ENCODE measurements at regions not wholly inside any gene's neighbourhood (a gene's known extent, or its start where the extent isn't known, plus 50 kb on each side); places are given as distances from the start of the nearest gene placed in this dataset.

- no peak for ATAC-seq
- DNase-seq (ENCODE audit: low spot score): no peak
- Mint-ChIP-seq H3K27me3 (no peaks in the 10 kb centered on the region), H3K4me1 (ENCODE audit: low read depth in 2 of 2) (no peaks in the 10 kb centered on the region), H3K36me3 (no peaks in the 10 kb centered on the region), H3K4me3 (no peak overlapping the region), H3K9me3 (peaks cover 13% of the 10 kb centered on the region), H3K27ac (no peak overlapping the region)
Observed at GRCh38 chr7:68107968-68108367, 1111.3 kb downstream of the TYW1 start.

DNA sequence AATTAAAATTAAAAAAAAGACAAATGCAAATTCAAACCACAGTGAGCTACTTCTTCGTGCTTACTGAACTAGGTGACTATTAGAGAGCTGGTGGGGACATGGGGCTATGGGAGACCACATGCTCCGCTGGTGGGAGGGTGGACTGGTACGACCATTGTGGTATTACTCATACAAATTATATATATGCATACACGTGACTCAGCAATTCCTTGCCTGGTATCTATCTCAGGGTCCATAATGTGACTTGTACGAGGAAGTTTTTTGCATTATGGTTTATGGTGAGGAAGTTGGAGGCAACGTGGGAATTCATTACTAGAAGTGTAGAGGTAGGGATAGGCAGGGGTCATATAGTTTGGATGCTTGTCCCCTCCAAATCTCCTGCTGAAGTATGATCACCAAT, 1112.7 kb downstream of the TYW1 start:
- no peak for DNase-seq (ENCODE audit: low spot score)
- Mint-ChIP-seq H3K27ac (no peak overlapping the region), H3K36me3 (no peaks in the 10 kb centered on the region), H3K27me3 (no peaks in the 10 kb centered on the region), H3K9me3 (peaks cover 9% of the 10 kb centered on the region), H3K4me1 (ENCODE audit: low read depth in 2 of 2) (no peaks in the 10 kb centered on the region), H3K4me3 (no peak overlapping the region)
- ATAC-seq: no peak

DNA sequence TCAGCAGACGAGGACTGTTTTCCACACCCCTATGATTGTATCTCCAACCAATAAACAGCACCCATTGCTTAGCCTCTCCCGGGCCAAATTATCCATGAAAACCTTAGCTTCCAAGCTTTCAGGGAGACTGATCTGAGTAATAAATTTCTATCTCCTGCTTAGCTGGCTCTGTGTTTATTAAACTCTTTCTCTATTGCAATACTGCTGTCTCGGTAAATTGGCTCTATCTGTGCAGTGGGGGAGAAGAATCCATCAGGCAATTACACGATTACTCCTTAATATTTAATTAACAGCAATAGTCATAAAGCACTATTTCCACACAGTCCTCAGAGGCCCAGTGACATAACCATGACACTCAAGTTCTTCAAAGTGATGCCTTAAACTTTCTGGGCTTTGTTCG, 1122.8 kb downstream of the TYW1 start:
- Mint-ChIP-seq H3K27ac (no peak overlapping the region), H3K4me3 (no peak overlapping the region), H3K9me3 (peaks cover 29% of the 10 kb centered on the region), H3K27me3 (no peaks in the 10 kb centered on the region), H3K36me3 (peaks cover 18% of the 10 kb centered on the region), H3K4me1 (ENCODE audit: low read depth in 2 of 2) (no peaks in the 10 kb centered on the region)
- DNase-seq (ENCODE audit: low spot score) (no peak), ATAC-seq (no peak)

- Mint-ChIP-seq H3K4me1 (ENCODE audit: low read depth in 2 of 2) (no peaks in the 10 kb centered on the region), H3K4me3 (no peak overlapping the region), H3K27ac (no peak overlapping the region), H3K27me3 (no peaks in the 10 kb centered on the region), H3K9me3 (peaks cover 26% of the 10 kb centered on the region), H3K36me3 (peaks cover 18% of the 10 kb centered on the region)
- DNase-seq (ENCODE audit: low spot score) (no peak), ATAC-seq (no peak)
Observed at GRCh38 chr7:68121056-68121455, 1124.4 kb downstream of the TYW1 start.

- no peak for ATAC-seq
- no peak for DNase-seq (ENCODE audit: low spot score)
- peaks cover 23% of the 10 kb centered on the region for H3K9me3 Mint-ChIP-seq
- H3K27me3 Mint-ChIP-seq: no peaks in the 10 kb centered on the region
- H3K36me3 Mint-ChIP-seq: peaks cover 18% of the 10 kb centered on the region
- H3K4me3 Mint-ChIP-seq: no peak overlapping the region
- H3K4me1 Mint-ChIP-seq (ENCODE audit: low read depth in 2 of 2): no peaks in the 10 kb centered on the region
- H3K27ac Mint-ChIP-seq: no peak overlapping the region
Observed at GRCh38 chr7:68121655-68122054, 1125.0 kb downstream of the TYW1 start.

DNA sequence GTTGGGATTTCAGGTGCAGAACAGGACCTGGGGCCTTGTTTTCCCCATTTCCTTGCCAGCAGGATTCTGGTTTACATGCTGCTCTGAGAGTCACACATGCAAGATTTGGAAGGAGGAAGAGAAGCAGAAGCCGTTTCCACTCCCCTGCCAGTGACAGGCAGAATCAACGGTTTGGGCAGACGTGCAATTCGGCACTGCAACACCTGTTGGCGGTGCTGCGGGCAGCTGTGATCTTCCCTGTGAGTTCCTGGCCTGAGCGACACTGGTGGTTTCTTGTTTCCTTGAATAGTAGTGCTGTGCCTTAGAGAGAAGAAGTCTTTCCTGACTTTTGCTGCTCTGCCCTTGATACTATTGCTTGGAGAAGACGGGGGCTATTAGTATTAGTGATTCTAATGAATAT, 1126.2 kb downstream of the TYW1 start:
- no peak overlapping the region for H3K27ac Mint-ChIP-seq
- no peaks in the 10 kb centered on the region for H3K4me1 Mint-ChIP-seq (ENCODE audit: low read depth in 2 of 2)
- H3K4me3 Mint-ChIP-seq: no peak overlapping the region
- peaks cover 18% of the 10 kb centered on the region for H3K36me3 Mint-ChIP-seq
- no peaks in the 10 kb centered on the region for H3K27me3 Mint-ChIP-seq
- DNase-seq (ENCODE audit: low spot score): no peak
- ATAC-seq: no peak
- H3K9me3 Mint-ChIP-seq: peaks cover 23% of the 10 kb centered on the region

DNA sequence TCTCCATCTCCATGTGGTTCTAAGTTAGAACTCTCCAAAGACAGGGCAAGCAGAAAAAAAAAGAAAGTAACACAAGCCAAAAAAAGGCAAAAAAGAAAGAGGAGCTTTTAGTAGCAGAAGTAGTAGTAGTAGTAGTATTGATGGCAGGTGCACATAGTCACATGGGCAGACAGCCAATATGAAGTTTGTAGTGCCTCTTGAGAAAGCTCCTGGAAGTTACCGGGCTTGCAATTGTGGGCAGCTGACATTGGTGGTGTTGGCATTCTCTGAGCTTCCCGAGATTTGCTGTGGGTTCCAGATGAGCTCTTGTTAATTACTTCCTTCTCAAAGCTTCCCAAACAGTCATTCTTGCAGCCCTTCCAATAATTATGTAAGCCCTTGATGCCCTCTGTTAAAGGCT, 1128.5 kb downstream of the TYW1 start:
- no peak overlapping the region for H3K4me3 Mint-ChIP-seq
- no peaks in the 10 kb centered on the region for H3K36me3 Mint-ChIP-seq
- no peak overlapping the region for H3K27ac Mint-ChIP-seq
- no peaks in the 10 kb centered on the region for H3K27me3 Mint-ChIP-seq
- ATAC-seq: no peak
- no peak for DNase-seq (ENCODE audit: low spot score)
- H3K9me3 Mint-ChIP-seq: peaks cover 18% of the 10 kb centered on the region
- no peaks in the 10 kb centered on the region for H3K4me1 Mint-ChIP-seq (ENCODE audit: low read depth in 2 of 2)

DNA sequence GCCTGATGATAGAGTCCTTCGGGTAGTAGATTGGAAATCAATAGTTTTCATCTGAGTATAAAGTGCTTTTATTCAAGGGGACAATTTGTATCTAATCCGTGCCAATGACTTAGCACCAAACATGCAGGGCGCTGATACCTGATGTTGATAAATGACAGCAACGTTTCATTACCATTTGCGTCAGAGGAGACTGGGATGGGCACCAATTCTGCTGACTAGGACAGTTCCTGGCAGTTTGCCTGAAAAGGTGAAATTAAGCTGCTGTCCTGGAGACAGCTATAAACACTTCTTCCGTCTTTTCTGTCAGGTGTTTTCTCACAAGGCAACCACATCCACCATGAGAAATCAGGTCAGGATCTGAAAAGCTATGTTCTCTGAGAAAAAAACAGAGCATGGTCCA, 1136.4 kb downstream of the TYW1 start:
- no peak overlapping the region for H3K27ac Mint-ChIP-seq
- peaks cover 9% of the 10 kb centered on the region for H3K9me3 Mint-ChIP-seq
- no peaks in the 10 kb centered on the region for H3K36me3 Mint-ChIP-seq
- DNase-seq (ENCODE audit: low spot score) (no peak), ATAC-seq (no peak)
- no peak overlapping the region for H3K4me3 Mint-ChIP-seq
- H3K4me1 Mint-ChIP-seq (ENCODE audit: low read depth in 2 of 2): no peaks in the 10 kb centered on the region
- H3K27me3 Mint-ChIP-seq: no peaks in the 10 kb centered on the region

- no peak for ATAC-seq
- H3K36me3 Mint-ChIP-seq: peaks cover 6% of the 10 kb centered on the region
- no peak overlapping the region for H3K27ac Mint-ChIP-seq
- no peak for DNase-seq (ENCODE audit: low spot score)
- H3K27me3 Mint-ChIP-seq: no peaks in the 10 kb centered on the region
- H3K9me3 Mint-ChIP-seq: peaks cover 12% of the 10 kb centered on the region
- H3K4me3 Mint-ChIP-seq: no peak overlapping the region
- H3K4me1 Mint-ChIP-seq (ENCODE audit: low read depth in 2 of 2): no peaks in the 10 kb centered on the region
Observed at GRCh38 chr7:68143345-68143744, 1146.7 kb downstream of the TYW1 start.

DNA sequence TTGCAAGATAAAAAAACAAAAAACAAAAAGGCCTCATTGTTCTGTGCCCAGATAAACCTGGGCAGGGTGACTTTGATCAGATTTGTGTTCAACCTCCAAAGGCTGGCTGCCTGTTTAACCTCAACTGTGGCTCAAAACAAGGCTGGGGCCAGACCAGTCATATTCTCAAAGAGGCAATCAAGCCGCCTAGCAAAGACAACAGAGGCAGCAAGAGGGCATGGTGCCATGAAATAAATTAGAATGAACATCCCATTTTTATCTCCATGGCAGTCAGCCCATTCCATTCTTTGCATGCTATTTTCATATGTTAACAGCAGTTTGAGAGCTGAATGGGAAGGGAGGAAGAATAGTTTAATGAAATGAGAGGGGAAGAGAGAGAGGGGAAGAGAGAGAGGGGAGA, 1150.3 kb downstream of the TYW1 start:
- ATAC-seq (no peak), DNase-seq (ENCODE audit: low spot score) (no peak)
- H3K4me3 Mint-ChIP-seq: no peak overlapping the region
- H3K36me3 Mint-ChIP-seq: peaks cover 6% of the 10 kb centered on the region
- H3K27me3 Mint-ChIP-seq: no peaks in the 10 kb centered on the region
- H3K4me1 Mint-ChIP-seq (ENCODE audit: low read depth in 2 of 2): no peaks in the 10 kb centered on the region
- no peak overlapping the region for H3K27ac Mint-ChIP-seq
- peaks cover 18% of the 10 kb centered on the region for H3K9me3 Mint-ChIP-seq

- DNase-seq (ENCODE audit: low spot score) (no peak), ATAC-seq (no peak)
- Mint-ChIP-seq H3K4me3 (no peak overlapping the region), H3K4me1 (ENCODE audit: low read depth in 2 of 2) (no peaks in the 10 kb centered on the region), H3K9me3 (peaks cover 25% of the 10 kb centered on the region), H3K27me3 (no peaks in the 10 kb centered on the region), H3K36me3 (peaks cover 6% of the 10 kb centered on the region), H3K27ac (no peak overlapping the region)
Observed at GRCh38 chr7:68147614-68148238, 1151.1 kb downstream of the TYW1 start.

GRCh38 chr7:68148440-68148839, 1151.8 kb downstream of the TYW1 start:
- H3K4me3 Mint-ChIP-seq: no peak overlapping the region
- H3K4me1 Mint-ChIP-seq (ENCODE audit: low read depth in 2 of 2): no peaks in the 10 kb centered on the region
- H3K36me3 Mint-ChIP-seq: peaks cover 6% of the 10 kb centered on the region
- H3K9me3 Mint-ChIP-seq: peaks cover 23% of the 10 kb centered on the region
- H3K27ac Mint-ChIP-seq: no peak overlapping the region
- ATAC-seq: no peak
- no peaks in the 10 kb centered on the region for H3K27me3 Mint-ChIP-seq
- DNase-seq (ENCODE audit: low spot score): no peak

DNA sequence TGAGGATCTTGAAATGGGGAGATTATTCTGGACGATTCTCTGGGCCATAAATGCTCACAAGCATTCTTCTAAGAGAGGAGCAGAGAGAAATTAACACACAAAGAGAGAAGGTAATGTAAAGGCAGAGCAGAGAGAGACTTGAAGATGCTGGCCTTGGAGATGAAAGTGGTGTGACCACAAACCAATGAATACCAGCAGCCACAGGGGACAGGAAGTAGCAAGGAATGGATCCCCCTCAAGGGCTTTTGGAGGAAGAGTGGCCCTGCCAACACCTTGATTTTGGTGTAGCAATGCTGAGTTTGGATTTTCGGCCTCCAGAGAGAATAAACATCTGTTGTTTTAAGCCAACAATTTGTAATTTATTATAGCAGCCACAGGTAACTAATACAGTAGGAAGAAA, 1155.6 kb downstream of the TYW1 start:
- Mint-ChIP-seq H3K27me3 (no peaks in the 10 kb centered on the region), H3K27ac (no peak overlapping the region), H3K9me3 (peaks cover 14% of the 10 kb centered on the region), H3K36me3 (no peaks in the 10 kb centered on the region), H3K4me3 (no peak overlapping the region), H3K4me1 (ENCODE audit: low read depth in 2 of 2) (no peaks in the 10 kb centered on the region)
- DNase-seq (ENCODE audit: low spot score) (no peak), ATAC-seq (no peak)

- H3K27me3 Mint-ChIP-seq: no peaks in the 10 kb centered on the region
- DNase-seq (ENCODE audit: low spot score) (no peak), ATAC-seq (no peak)
- no peak overlapping the region for H3K4me3 Mint-ChIP-seq
- no peaks in the 10 kb centered on the region for H3K36me3 Mint-ChIP-seq
- peaks cover 10% of the 10 kb centered on the region for H3K9me3 Mint-ChIP-seq
- H3K27ac Mint-ChIP-seq: no peak overlapping the region
- no peaks in the 10 kb centered on the region for H3K4me1 Mint-ChIP-seq (ENCODE audit: low read depth in 2 of 2)
Observed at GRCh38 chr7:68155676-68156075, 1159.0 kb downstream of the TYW1 start.

GRCh38 chr7:68158686-68159295, 1162.2 kb downstream of the TYW1 start:
- Mint-ChIP-seq H3K4me3 (no peak overlapping the region), H3K36me3 (no peaks in the 10 kb centered on the region), H3K4me1 (ENCODE audit: low read depth in 2 of 2) (no peaks in the 10 kb centered on the region), H3K9me3 (no peaks in the 10 kb centered on the region), H3K27ac (no peak overlapping the region), H3K27me3 (no peaks in the 10 kb centered on the region)
- no peak for ATAC-seq
- DNase-seq (ENCODE audit: low spot score): no peak
